GM12891 (cell line): ENCODE measurements at regions not wholly inside any gene's neighbourhood (a gene's known extent, or its start where the extent isn't known, plus 50 kb on each side); places are given as distances from the start of the nearest gene placed in this dataset.

Source experiments
- POLR2A ChIP-seq: IDR thresholded peaks from 2 replicates; pipeline ENCODE4 v1.6.1; 2011; ENCODE audit warnings: low read depth, low read length, control low read depth
- POLR2AphosphoS5 ChIP-seq: IDR thresholded peaks from 2 replicates; pipeline ENCODE4 v1.6.1; 2011; ENCODE audit warnings: low read depth, low read length, control low read depth
- TAF1 ChIP-seq: IDR thresholded peaks from 2 replicates; pipeline ENCODE4 v1.6.1; 2011; ENCODE audit warnings: low read depth, low read length, control low read depth

GRCh38 chr15:57885435-57885834 lies 178.9 kb downstream of the POLR2M start:
- no peak for TF ChIP-seq POLR2AphosphoS5
- TF ChIP-seq POLR2A, result no peak
- TF ChIP-seq TAF1, result no peak
